GM21576 (cell line): ENCODE measurements at regions not wholly inside any gene's neighbourhood (a gene's known extent, or its start where the extent isn't known, plus 50 kb on each side); places are given as distances from the start of the nearest gene placed in this dataset.

Experiments
- ATAC-seq: cut with Tn5 transposase; IDR thresholded peaks from one replicate; pipeline ENCODE4 v1.9.1; 2021; ENCODE audit warnings: mild to moderate bottlenecking, moderate library complexity; ENCODE audit not compliant: unreplicated experiment

GRCh38 chr4:180058691-180059215, 2184.4 kb upstream of the TENM3 start:
- ATAC-seq = no peak

GRCh38 chr4:180059216-180059881, 2183.9 kb upstream of the TENM3 start:
- ATAC-seq = no peak

- ATAC-seq = no peak
Observed at GRCh38 chr4:180060159-180060889, 2182.9 kb upstream of the TENM3 start.

- ATAC-seq = no peak
Observed at GRCh38 chr4:180081072-180081471, 2162.1 kb upstream of the TENM3 start.

GRCh38 chr4:180084561-180084960, 2158.6 kb upstream of the TENM3 start:
- no peak for ATAC-seq

- no peak for ATAC-seq
Observed at GRCh38 chr4:180086480-180087190, 2156.6 kb upstream of the TENM3 start.

- no peak for ATAC-seq
Observed at GRCh38 chr4:180098586-180098985, 2144.6 kb upstream of the TENM3 start.

- no peak for ATAC-seq
Observed at GRCh38 chr4:180099957-180100356, 2143.2 kb upstream of the TENM3 start.

GRCh38 chr4:180100433-180101344, 2142.5 kb upstream of the TENM3 start:
- no peak for ATAC-seq

- ATAC-seq = no peak
Observed at GRCh38 chr4:180101348-180102083, 2141.7 kb upstream of the TENM3 start.

- no peak for ATAC-seq
Observed at GRCh38 chr4:180103794-180104193, 2139.4 kb upstream of the TENM3 start.

GRCh38 chr4:180105362-180105761, 2137.8 kb upstream of the TENM3 start:
- no peak for ATAC-seq

GRCh38 chr4:180106122-180106521, 2137.1 kb upstream of the TENM3 start:
- ATAC-seq = no peak

- no peak for ATAC-seq
Observed at GRCh38 chr4:180106997-180107396, 2136.2 kb upstream of the TENM3 start.

- no peak for ATAC-seq
Observed at GRCh38 chr4:180116840-180117239, 2126.4 kb upstream of the TENM3 start.

GRCh38 chr4:180120068-180120467, 2123.1 kb upstream of the TENM3 start:
- no peak for ATAC-seq

GRCh38 chr4:180134091-180134866, 2108.9 kb upstream of the TENM3 start:
- ATAC-seq = no peak

- ATAC-seq = no peak
Observed at GRCh38 chr4:180141734-180142133, 2101.5 kb upstream of the TENM3 start.

- no peak for ATAC-seq
Observed at GRCh38 chr4:180148737-180149136, 2094.5 kb upstream of the TENM3 start.
